ENCODE measurements at regions not wholly inside any gene's neighbourhood (a gene's known extent, or its start where the extent isn't known, plus 50 kb on each side); places are given as distances from the start of the nearest gene placed in this dataset.

GRCh38 chr6:62338477-62338876, 52.5 kb upstream of the KHDRBS2 start:
- no peak overlapping the region for H3K4me3 Mint-ChIP-seq
- no peaks in the 10 kb centered on the region for H3K9me3 Mint-ChIP-seq
- no peaks in the 10 kb centered on the region for H3K36me3 Mint-ChIP-seq (ENCODE audit: low read depth)
- no peaks in the 10 kb centered on the region for H3K27me3 Mint-ChIP-seq (ENCODE audit: low read depth)
- TF ChIP-seq, protein P1, sequence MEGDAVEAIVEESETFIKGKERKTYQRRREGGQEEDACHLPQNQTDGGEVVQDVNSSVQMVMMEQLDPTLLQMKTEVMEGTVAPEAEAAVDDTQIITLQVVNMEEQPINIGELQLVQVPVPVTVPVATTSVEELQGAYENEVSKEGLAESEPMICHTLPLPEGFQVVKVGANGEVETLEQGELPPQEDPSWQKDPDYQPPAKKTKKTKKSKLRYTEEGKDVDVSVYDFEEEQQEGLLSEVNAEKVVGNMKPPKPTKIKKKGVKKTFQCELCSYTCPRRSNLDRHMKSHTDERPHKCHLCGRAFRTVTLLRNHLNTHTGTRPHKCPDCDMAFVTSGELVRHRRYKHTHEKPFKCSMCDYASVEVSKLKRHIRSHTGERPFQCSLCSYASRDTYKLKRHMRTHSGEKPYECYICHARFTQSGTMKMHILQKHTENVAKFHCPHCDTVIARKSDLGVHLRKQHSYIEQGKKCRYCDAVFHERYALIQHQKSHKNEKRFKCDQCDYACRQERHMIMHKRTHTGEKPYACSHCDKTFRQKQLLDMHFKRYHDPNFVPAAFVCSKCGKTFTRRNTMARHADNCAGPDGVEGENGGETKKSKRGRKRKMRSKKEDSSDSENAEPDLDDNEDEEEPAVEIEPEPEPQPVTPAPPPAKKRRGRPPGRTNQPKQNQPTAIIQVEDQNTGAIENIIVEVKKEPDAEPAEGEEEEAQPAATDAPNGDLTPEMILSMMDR (IDR thresholded peaks at IDR 0.05; ENCODE audit: unreplicated experiment in 3 of 3), result no peak
- no peak overlapping the region for H3K27ac Mint-ChIP-seq
- H3K4me1 Mint-ChIP-seq, result no peaks in the 10 kb centered on the region

Measured in nephron (organoid).